ENCODE measurements at regions not wholly inside any gene's neighbourhood (a gene's known extent, or its start where the extent isn't known, plus 50 kb on each side); places are given as distances from the start of the nearest gene placed in this dataset.

DNA sequence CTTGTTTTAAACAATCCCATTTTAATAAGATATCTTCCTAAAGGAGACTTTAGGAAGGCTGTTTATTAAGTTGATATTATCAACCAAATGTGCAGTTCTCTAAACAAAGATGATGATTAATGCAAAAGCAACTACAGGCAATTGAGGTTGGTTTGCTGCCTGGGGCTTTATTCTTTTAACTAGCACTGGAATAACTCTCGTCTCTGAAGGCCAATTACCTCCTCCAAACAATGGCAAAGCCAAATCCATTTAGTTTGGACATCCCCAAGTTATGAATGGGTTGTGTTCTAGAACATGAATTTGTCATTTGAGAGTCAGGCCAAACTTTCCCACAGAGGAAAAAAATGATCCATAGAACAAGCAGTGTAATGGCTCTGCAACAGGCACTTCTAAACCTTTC is 114.1 kb downstream of the SLC16A9 start:
- DNase-seq (ENCODE audit: low spot score) = no peak

DNA sequence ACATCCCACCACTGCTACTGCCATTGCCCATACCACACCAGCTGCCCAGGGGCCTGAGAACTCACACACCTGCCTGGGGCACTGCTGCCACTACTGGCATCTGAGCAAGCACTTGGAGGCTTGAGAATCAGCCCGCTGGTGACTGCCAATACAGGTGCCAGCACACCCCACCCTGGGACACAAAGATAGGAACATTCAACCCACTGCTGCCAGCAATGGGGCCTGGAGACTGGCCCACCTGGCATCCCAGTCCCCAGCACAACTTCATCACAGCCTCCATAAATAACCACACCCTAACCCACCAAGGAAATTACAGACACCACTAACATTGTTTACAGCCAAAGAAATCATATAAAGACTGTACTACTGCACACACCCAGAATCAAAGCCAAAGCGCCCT is 115.9 kb downstream of the SLC16A9 start:
- no peak for DNase-seq (ENCODE audit: low spot score)

- DNase-seq (ENCODE audit: low spot score) = no peak
Measured at GRCh38 chr10:59589796-59590195, 119.9 kb downstream of the SLC16A9 start.

GRCh38 chr10:59588791-59589190 is 120.9 kb downstream of the SLC16A9 start:
- no peak for DNase-seq (ENCODE audit: low spot score)

GRCh38 chr10:59587756-59588140 is 121.9 kb downstream of the SLC16A9 start:
- DNase-seq (ENCODE audit: low spot score) = no peak

DNA sequence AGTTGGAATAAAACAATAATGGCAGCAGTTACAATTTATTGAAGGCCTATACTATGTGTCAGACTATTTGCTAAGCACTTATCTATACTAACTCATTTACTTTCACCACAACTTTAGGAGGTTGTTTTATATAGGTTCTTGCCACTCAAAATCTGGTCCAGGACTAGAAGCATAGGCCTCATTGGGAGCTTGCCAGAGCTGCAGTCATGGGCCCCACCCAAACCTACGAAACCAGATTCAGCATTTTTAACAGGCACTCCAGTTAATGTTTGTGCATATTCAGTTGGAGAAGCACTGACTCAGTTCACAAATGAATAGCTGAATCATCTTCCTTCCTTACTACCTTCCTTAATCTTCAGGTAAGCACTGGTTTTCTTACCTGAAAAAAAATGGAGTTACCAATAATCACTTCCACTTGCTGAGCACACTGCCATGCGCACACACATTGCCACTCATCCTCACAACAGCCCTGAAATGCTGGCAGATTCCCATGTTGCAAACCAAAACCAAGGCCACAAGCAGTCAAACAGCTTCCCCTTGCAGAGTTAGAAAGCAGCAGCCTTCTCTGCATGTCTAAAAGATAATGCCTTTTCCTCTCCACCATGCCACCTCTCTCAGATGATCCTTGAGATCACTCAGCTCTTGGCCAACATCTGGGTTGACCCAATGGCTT is 122.4 kb downstream of the SLC16A9 start:
- DNase-seq (ENCODE audit: low spot score) = no peak

GRCh38 chr10:59586407-59586891 is 123.2 kb downstream of the SLC16A9 start:
- no peak for DNase-seq (ENCODE audit: low spot score)

DNA sequence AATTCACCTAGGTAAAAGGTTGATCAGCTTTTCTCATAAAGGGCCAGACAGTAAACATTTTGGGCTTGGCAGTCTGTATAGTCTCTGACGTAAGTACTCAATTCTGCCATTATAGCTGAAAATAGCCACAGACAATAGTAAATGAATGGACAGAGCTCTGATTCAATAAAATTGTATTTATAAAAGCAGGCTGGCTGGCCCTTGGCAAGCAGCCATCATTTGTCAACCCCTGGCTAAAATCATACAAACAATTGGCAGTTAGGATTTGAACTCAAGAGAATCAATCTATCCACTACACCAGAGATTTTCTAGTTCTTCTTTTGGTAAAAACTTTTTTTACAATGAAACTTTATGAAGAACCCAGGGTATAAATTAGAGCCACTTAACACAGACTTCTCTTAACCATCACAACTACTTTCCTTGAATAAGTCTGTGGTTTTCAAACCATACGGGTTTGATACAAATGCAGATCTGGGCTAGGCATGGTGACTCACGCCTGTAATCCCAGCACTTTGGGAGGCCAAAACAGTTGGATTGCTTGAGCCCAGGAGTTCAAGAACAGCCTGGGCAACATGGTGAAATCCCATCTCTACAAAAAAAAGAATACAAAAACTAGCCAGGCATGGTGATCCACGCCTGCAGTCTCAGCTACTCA is 124.5 kb downstream of the SLC16A9 start:
- DNase-seq (ENCODE audit: low spot score) = peak; percentile 88

GRCh38 chr10:59582780-59583179 is 126.9 kb downstream of the SLC16A9 start:
- DNase-seq (ENCODE audit: low spot score) = no peak

DNA sequence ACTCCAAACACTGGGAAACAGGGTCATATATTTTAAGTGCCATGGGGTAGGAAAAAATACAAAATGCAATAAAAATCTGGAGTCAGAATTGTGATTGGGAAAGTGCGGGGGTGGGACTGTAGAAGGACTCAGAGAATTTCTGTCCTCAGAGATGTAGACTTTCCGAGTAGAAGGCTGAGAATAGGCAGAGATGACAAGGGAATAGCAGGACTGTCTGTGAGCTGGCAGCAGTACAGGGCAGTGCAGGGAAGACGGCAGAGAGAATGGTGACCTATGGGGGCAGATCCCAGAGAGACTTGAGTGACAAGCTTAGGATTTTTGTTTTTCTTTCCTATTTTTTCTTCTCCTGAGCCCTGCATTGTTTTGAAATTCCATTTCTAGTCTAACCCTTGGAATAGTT is 127.6 kb downstream of the SLC16A9 start:
- peak; percentile 54 for DNase-seq (ENCODE audit: low spot score)

GRCh38 chr10:59580026-59580863 is 129.4 kb downstream of the SLC16A9 start:
- DNase-seq (ENCODE audit: low spot score) = peak; percentile 84

- DNase-seq (ENCODE audit: low spot score) = no peak
Measured at GRCh38 chr10:59578741-59579140, 130.9 kb downstream of the SLC16A9 start.

GRCh38 chr10:59577984-59578383 is 131.7 kb downstream of the SLC16A9 start:
- no peak for DNase-seq (ENCODE audit: low spot score)

- DNase-seq (ENCODE audit: low spot score) = no peak
Measured at GRCh38 chr10:59575269-59575668, 134.4 kb downstream of the SLC16A9 start.

- DNase-seq (ENCODE audit: low spot score) = no peak
Measured at GRCh38 chr10:59563531-59563930, 146.1 kb downstream of the SLC16A9 start.

DNA sequence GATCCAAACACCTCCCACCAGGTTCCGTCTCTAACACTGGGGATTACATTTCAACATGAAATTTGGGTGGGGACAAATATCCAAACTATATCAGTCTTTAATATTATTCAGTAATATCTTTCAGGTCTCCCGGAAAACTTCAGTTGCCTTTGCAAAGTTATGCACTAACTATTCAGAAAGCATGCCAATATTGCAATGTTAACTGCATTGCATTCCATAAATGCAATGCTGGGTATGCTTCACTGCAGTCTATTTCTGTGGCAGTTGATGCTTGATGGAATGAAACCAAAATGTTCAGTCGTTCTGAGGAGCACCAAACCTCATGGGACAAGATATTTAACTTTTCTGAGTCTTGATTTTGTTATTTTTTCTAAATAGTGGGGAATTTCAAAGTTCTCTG is 147.5 kb downstream of the SLC16A9 start:
- DNase-seq (ENCODE audit: low spot score) = no peak

DNA sequence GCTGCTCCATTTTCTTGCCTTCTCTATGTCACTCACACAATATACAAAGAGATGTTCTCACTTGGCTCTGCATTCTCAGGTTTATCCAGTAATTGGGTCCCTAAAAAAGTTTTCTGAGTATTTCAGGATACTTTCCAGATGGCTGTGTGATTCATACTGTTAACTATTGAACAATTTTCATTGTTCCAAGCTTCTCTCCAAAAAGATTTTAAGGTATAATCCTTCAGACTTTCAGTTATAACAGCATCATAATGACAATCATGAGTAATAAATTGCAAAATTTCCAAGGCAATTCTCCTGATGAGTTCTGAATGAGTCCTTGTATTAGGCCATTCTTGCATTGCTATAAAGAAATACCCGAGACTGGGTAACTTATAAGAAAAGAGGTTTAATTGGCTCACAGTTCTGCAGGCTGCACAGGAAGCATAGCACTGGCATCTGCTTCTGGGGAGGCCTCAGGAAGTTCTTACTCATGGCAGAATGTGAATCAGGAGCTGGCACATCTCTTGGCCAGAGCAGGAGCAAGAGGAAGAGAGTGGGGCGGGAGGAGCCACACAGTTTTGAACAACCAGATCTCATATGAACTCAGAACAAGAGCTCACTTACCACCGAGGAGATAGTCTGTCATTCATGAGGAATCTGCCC is 148.1 kb downstream of the SLC16A9 start:
- no peak for DNase-seq (ENCODE audit: low spot score)

- DNase-seq (ENCODE audit: low spot score) = no peak
Measured at GRCh38 chr10:59560990-59561389, 148.7 kb downstream of the SLC16A9 start.

- no peak for DNase-seq (ENCODE audit: low spot score)
Measured at GRCh38 chr10:59560161-59560560, 149.5 kb downstream of the SLC16A9 start.

DNA sequence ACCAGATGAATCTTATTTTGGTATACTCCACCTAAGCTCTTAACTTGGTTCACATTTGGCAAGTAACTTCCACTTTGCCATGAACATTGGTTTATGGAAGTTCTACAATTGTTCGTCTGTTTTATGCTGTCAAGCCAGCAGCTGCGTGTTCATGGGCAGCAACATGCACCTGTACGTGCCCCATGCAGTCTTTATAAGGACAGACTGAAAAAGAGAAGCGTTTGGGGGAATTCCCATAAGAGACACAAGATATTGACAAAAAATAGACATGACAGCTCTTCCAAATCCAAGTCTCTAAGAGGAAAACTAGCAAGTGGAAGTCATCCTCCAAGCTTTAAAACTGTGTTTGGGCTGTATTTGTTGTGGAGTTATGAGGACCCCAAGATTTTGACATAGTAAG is 151.6 kb downstream of the SLC16A9 start:
- no peak for DNase-seq (ENCODE audit: low spot score)

GRCh38 chr10:59557642-59558041 is 152.0 kb downstream of the SLC16A9 start:
- DNase-seq (ENCODE audit: low spot score) = no peak

DNA sequence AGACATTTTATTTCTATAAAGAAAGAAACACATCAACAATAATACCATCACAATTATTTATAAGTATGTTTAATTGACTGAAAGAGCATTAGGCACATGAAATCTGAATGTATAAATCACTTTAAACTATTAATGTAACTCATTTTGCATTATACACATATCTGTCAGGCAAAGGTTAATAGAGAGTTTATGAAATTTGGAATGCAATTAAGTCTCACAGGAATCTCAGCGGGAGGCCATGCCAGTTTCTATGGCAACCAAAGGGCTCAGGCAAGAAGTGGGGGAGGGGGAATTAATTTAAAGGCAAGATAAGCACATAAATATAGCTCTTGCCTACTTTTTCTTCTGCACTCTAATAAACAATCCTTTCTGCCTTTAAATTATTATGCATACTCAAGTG is 152.6 kb downstream of the SLC16A9 start:
- no peak for DNase-seq (ENCODE audit: low spot score)

All from pons (tissue), 1 donor.